GM12874 (cell line): ENCODE measurements at regions not wholly inside any gene's neighbourhood (a gene's known extent, or its start where the extent isn't known, plus 50 kb on each side); places are given as distances from the start of the nearest gene placed in this dataset.

Experiments
- CTCF ChIP-seq: IDR thresholded peaks from 2 replicates; pipeline ENCODE4 v1.5.1; 2011; ENCODE audit warnings: low read depth, mild to moderate bottlenecking, control low read depth, low read length, moderate library complexity; ENCODE audit not compliant: insufficient read depth

GRCh38 chr4:64698171-64698570 is 288.9 kb upstream of the TECRL start:
- no peak for TF ChIP-seq CTCF

GRCh38 chr4:64682946-64683345 is 273.7 kb upstream of the TECRL start:
- no peak for TF ChIP-seq CTCF

GRCh38 chr4:64682481-64682880 is 273.2 kb upstream of the TECRL start:
- no peak for TF ChIP-seq CTCF

- no peak for TF ChIP-seq CTCF
These were observed 261.4 kb upstream of the TECRL start for GRCh38 chr4:64670647-64671046.

- no peak for TF ChIP-seq CTCF
These were observed 234.6 kb upstream of the TECRL start for GRCh38 chr4:64643841-64644240.

- no peak for TF ChIP-seq CTCF
These were observed 233.7 kb upstream of the TECRL start for GRCh38 chr4:64642936-64643335.

GRCh38 chr4:64625438-64625837 is 216.2 kb upstream of the TECRL start:
- no peak for TF ChIP-seq CTCF

- no peak for TF ChIP-seq CTCF
These were observed 208.6 kb upstream of the TECRL start for GRCh38 chr4:64617800-64618199.
